HAP-1 (cell line): ENCODE measurements at regions not wholly inside any gene's neighbourhood (a gene's known extent, or its start where the extent isn't known, plus 50 kb on each side); places are given as distances from the start of the nearest gene placed in this dataset.

Experiments used
- DNase-seq, 2 experiments: peaks; one replicate each; pipeline ENCODE4 v3.0.0-alpha.2; 2016 to 2020; ENCODE audit warnings: low spot score in 2 of 2
- H3K27me3 ChIP-seq: fragments of 250-450 bp; sonication (Bioruptor Pico); 2 replicates; pipeline ENCODE4 v1.5.1; 2020; ENCODE audit warnings: low read depth, mild to moderate bottlenecking, moderate library complexity
- H3K36me3 ChIP-seq: fragments of 250-450 bp; sonication (Bioruptor Pico); replicated peaks from 2 replicates; pipeline ENCODE4 v1.5.1; 2020; ENCODE audit warnings: mild to moderate bottlenecking
- H3K4me1 ChIP-seq: fragments of 250-450 bp; sonication (Bioruptor Pico); 2 replicates; pipeline ENCODE4 v1.5.1; 2020; ENCODE audit warnings: mild to moderate bottlenecking
- H3K4me3 ChIP-seq: fragments of 250-450 bp; sonication (Bioruptor Pico); 2 replicates; pipeline ENCODE4 v1.5.1; 2020; ENCODE audit warnings: mild to moderate bottlenecking, moderate library complexity
- H3K9me3 ChIP-seq: fragments of 250-450 bp; sonication (Bioruptor Pico); 2 replicates; pipeline ENCODE4 v1.5.1; 2020; ENCODE audit warnings: mild to moderate bottlenecking, moderate library complexity
- in situ Hi-C: fragments of 300-500 bp; cut with MboI; formaldehyde crosslinking; loops from 3 replicates; pipeline ENCODE4 v1.14.3; 2020; ENCODE audit warnings: low sequenced_read_pairs, inconsistent platforms, mixed read lengths

DNA sequence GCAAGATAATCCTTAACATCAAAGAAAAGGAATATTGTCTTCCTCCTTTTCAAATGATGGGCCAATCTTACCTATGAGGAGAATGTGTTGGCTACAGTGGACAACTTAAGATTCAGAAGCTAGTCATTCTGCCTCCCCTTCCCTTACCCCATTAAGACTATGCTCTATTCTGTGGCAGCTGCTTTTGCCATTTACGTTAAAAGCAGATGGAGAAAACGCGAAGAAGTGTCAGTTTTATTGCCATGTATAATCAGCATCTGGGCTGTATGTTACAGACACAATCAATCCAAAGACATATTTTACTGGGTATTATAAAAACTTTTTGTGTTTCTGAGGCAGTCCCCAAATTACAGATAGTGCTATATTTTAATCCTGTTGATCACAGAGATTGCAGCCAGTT is 196.1 kb upstream of the PACRGL start:
- in situ Hi-C loops = no loop called here
- Histone ChIP-seq H3K36me3 (no peaks in the 10 kb centered on the region), H3K27me3 (no peaks in the 10 kb centered on the region), H3K9me3 (no peaks in the 10 kb centered on the region), H3K4me1 (peaks cover 6% of the 10 kb centered on the region), H3K4me3 (no peak overlapping the region)
- no peak for DNase-seq

DNA sequence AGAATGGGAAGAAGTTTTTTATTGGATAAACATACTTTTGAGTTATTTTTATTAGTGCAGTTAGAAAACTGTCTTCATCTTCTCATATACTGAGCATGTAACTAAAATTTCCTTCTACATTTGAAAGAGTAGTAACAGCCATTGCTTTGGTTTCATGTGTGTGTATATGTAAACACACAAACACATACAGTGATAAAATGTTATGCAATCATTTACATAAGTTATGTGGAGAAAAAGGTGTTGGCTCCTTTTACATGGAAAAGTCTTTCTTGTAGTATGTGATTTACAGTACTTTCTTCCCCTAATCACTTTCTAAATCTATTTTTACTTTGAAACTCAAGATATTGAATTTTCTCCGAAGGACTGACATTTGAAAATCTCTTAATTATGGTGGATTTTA is 194.3 kb upstream of the PACRGL start:
- no peaks in the 10 kb centered on the region for H3K36me3 ChIP-seq
- no peaks in the 10 kb centered on the region for H3K27me3 ChIP-seq
- DNase-seq = no peak
- H3K4me1 ChIP-seq = peaks cover 6% of the 10 kb centered on the region
- in situ Hi-C loops = no loop called here
- H3K4me3 ChIP-seq = no peak overlapping the region
- no peaks in the 10 kb centered on the region for H3K9me3 ChIP-seq

DNA sequence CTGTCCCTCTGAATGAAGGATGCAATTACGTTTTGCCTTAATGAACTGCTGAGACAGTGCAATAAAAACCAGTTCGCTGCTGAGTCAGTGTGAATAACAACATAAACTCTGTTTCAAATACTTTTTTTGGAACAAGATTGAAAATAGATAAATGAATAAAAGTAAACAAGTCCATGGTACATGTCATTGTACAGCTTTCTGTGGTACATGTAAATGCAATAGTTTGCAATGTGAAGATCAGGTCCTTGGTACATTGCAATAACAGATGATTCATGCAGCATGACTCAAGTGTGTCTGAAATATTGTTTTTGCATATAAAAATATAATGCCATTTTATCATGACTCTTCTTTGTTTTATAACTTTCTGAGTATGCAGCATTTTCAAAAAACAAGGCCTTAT is 193.4 kb upstream of the PACRGL start:
- Histone ChIP-seq H3K4me3 (no peak overlapping the region), H3K36me3 (no peaks in the 10 kb centered on the region), H3K4me1 (peaks cover 6% of the 10 kb centered on the region), H3K9me3 (no peaks in the 10 kb centered on the region), H3K27me3 (no peaks in the 10 kb centered on the region)
- in situ Hi-C loops = no loop called here
- DNase-seq = no peak

DNA sequence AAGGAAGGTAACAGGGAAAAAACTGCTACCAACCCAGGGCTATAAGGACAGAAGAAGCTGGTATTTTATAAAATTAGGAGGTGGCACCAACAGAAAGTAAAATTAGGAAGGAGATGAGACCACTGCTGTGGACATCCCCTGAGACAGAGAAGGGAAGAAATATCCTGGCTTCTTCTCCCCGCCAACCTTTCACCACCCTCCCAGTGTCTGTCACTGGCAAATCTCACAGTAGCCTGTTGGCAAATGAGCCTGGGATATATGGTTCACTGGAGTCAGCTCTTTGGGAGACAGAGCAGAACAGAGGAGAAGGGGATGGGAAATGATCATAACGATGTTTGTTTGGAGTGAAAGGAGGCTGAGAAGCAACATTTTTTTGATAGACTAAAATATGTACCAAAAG is 190.9 kb upstream of the PACRGL start:
- Histone ChIP-seq H3K9me3 (no peaks in the 10 kb centered on the region), H3K36me3 (no peaks in the 10 kb centered on the region), H3K4me3 (no peak overlapping the region), H3K27me3 (no peaks in the 10 kb centered on the region), H3K4me1 (peaks cover 6% of the 10 kb centered on the region)
- in situ Hi-C loops = no loop called here
- DNase-seq = no peak

DNA sequence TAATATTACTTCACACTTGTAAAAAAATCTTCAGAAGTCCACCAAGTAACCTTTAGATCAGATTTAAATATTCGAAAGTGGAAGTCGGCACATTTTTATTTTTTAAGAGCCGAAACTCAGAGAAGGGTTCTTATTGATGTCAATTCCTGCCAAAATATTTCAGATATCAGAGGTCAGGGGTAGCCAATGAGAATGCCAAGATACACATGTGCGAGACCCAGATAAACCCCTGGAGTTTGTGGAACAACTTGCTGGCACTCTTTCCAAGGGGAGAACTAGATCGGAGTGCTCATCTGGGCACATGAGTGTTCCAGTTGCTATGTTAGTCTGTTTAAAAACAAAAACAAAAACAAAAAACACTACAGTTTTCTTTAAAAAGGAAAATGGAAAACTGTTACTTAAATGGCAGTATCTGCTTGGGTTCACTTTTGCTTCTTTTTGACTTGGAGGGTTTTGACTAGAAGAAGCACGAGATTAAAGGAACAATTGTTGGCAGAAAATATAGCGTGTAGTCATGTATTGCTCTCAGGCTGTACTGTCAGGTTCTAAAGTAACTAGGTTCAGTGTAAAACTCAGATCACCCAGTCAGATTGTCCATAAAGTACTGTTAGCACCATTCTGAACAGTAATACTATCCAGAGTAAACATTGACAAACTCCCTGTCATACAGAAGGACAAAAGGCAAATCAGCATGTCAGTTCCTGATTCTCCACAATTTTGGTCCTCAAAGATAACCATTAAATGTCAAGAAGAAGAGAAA is 188.0 kb upstream of the PACRGL start:
- H3K27me3 ChIP-seq = no peaks in the 10 kb centered on the region
- DNase-seq = no peak
- no peaks in the 10 kb centered on the region for H3K9me3 ChIP-seq
- H3K4me3 ChIP-seq = no peak overlapping the region
- no peaks in the 10 kb centered on the region for H3K4me1 ChIP-seq
- H3K36me3 ChIP-seq = no peaks in the 10 kb centered on the region
- in situ Hi-C loops = no loop called here

DNA sequence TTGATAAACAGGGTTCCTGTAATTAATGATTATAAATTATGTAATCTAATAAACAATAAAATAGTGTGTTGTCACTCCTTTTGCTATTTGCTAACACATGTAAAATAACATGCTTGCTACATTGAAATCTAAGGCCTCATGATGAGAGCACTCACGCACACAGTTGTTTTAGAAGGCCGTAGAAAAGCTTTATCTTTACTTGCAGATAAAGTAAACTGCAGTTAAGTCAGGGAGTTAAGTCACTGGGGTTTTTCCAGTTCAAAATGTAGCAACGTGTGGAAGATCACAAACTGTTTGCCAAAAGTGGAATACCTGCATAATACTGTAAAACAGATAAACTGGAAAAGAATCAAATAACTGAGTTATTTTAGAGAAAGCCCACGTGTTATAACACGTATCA is 187.3 kb upstream of the PACRGL start:
- Histone ChIP-seq H3K4me1 (no peaks in the 10 kb centered on the region), H3K36me3 (no peaks in the 10 kb centered on the region), H3K9me3 (no peaks in the 10 kb centered on the region), H3K4me3 (no peak overlapping the region), H3K27me3 (no peaks in the 10 kb centered on the region)
- no peak for DNase-seq
- in situ Hi-C loops = no loop called here

DNA sequence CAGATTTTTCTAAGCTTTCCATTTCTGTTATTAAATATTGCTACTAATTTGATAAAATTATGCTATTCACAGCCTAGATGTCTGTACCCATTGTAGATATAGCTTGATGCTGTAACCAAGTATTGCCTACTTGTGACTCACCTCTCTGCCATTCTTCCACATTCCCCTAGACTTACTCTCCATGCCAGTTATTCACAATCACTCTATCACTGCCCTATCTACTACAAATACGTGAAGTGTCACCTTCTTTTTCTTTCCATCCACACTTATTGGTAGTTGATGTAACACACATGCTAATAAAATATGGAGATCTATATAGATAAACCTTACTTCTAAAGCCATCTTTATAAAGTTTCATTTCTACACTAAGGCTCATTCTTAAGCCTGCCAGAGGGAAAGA is 179.4 kb upstream of the PACRGL start:
- no peak for DNase-seq
- no peaks in the 10 kb centered on the region; the same call in 1 of the 2 replicates for H3K4me1 ChIP-seq
- no peaks in the 10 kb centered on the region for H3K9me3 ChIP-seq
- in situ Hi-C loops = no loop called here
- H3K4me3 ChIP-seq = no peak overlapping the region
- H3K27me3 ChIP-seq = no peaks in the 10 kb centered on the region
- no peaks in the 10 kb centered on the region for H3K36me3 ChIP-seq

DNA sequence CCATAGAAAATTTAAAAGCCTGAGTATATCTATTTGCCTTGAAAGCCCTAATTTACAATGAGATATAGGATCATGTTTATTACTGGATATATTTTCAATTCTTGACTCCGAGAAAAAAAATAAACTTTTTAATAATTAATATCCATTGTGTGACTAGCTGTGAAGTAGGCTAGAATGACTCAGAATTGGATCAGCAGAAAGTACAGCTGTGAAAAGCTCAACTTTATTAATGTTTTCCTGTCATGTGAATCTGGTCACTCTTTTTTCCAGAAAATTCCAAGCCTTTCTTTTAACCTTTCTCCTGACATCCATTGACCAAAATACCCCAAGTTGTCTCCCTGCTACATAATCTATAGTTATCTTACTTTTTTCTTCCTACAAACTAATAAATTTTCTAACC is 171.8 kb upstream of the PACRGL start:
- in situ Hi-C loops = no loop called here
- Histone ChIP-seq H3K9me3 (no peaks in the 10 kb centered on the region), H3K4me3 (no peak overlapping the region), H3K36me3 (no peaks in the 10 kb centered on the region; the same call in 1 of the 2 replicates), H3K4me1 (no peaks in the 10 kb centered on the region; the same call in 1 of the 2 replicates), H3K27me3 (no peaks in the 10 kb centered on the region)
- no peak for DNase-seq

DNA sequence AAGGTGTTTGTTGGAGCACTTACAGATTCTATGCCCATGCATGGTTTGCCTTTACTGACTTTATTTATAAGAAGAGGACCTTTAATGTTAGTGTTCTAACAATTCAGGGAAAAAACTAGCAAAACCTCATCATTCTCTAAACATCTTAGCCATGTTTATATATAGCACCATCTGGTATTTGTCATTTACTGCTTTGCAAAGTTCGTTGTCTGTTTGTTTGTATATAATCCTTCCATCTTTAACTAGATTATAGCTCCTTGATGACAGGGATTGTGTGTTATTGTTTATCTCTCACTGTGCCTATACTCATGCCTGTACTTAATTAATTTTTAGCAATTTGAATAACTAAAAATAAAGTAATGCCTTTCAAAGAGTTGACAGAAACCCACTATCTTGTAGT is 170.6 kb upstream of the PACRGL start:
- DNase-seq = no peak
- H3K9me3 ChIP-seq = no peaks in the 10 kb centered on the region
- H3K4me1 ChIP-seq = no peaks in the 10 kb centered on the region
- H3K27me3 ChIP-seq = no peaks in the 10 kb centered on the region
- in situ Hi-C loops = no loop called here
- H3K4me3 ChIP-seq = no peak overlapping the region
- no peaks in the 10 kb centered on the region; the same call in 1 of the 2 replicates for H3K36me3 ChIP-seq

DNA sequence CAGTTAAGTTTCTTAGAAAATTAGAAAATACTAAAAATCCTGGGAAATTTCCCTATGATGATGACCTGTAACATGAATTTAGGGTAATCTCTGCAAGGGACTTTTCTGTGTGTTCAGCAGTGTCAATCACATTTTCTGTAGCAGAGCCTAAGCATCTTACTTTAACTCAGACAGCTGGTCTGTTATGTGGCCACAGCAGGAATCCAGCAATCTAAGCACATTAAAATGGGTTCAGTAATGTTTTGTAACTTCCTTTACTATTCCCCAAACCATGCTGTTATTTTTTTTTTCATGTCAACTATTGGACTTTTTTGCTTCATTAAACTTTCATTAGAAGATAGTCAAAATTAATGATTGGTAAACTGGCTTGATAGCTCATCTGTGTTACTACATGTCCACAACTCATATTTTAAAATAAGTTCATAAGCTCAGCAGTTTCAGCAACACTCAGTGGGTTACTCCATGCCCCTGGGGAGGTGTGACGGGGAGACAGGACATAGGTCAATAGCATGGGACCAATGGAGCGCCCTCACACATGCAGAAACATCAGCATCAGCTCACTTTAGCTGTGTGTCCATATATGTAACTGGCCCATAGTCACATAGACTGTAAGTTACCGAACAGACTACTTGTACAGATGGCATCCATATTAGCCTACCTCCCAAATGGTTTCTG is 168.0 kb upstream of the PACRGL start:
- H3K36me3 ChIP-seq = no peaks in the 10 kb centered on the region; the same call in 1 of the 2 replicates
- H3K4me1 ChIP-seq = no peaks in the 10 kb centered on the region
- H3K9me3 ChIP-seq = no peaks in the 10 kb centered on the region
- H3K27me3 ChIP-seq = no peaks in the 10 kb centered on the region
- no peak for DNase-seq
- in situ Hi-C loops = no loop called here
- H3K4me3 ChIP-seq = no peak overlapping the region

DNA sequence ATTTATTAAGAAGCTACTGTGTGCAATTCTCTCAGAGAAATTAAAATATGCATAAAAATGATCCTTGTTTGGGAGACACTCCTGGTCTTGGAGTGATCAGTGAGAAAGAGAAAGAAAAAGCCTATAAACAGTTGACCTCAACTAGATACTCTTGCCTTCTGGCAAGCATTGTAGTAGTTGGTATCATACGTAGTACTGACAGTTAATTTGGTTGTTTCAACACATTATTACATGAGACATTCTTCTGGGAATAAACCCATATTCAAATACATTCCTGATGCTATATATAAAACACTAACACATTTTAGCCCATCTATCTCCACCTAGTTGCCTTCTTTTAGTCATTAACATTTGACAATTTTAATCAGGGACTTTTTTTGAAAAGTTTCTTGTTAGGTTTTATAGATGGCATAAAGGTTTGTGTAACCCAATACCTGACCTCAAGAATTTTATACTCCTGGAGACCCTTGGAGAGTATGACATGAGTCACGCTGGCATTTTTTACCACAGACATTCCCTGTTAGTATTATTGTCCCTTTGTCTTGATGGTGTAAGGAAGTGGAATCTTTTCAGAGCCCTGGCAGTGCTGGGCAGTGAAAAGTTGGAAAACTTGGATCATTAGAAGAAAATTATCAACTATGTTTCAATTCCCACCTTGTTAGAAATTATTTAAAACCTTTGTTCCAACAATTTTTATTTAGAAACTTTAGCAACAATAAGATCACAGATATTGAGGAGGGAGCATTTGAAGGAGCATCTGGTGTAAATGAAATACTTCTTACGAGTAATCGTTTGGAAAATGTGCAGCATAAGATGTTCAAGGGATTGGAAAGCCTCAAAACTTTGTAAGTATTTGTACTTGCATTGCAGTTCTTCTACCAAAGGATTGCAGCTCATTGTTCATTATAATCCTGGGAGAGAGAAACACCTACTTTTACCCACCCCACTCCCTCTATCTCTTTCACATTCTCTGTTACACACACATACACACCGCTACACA is 167.1 kb upstream of the PACRGL start:
- no peaks in the 10 kb centered on the region; the same call in 1 of the 2 replicates for H3K36me3 ChIP-seq
- no peak overlapping the region for H3K4me3 ChIP-seq
- H3K4me1 ChIP-seq = no peaks in the 10 kb centered on the region
- H3K9me3 ChIP-seq = no peaks in the 10 kb centered on the region
- H3K27me3 ChIP-seq = no peaks in the 10 kb centered on the region
- DNase-seq = no peak
- in situ Hi-C loops = no loop called here

DNA sequence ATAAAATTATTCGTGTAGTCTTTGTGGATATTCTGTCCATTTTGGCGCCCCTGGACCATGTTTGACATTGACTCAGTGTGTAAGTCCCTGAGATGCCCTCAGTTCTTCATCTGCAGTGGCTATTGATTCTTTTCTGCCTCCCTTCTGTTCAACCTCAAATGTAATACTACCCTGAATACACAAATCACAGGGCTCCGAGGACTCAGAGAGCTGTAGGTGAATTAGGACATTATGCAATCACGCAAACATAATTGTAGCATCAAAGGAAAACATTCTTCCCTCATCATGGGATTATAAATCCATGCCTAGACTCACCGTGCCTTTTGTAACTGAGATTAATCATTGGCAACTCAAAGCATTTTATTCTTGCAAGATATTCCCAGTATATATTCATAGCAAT is 161.4 kb upstream of the PACRGL start:
- peak in 1 of 2 experiments; percentile 6 for DNase-seq
- H3K4me1 ChIP-seq = peaks cover 6% of the 10 kb centered on the region
- in situ Hi-C loops = no loop called here
- H3K4me3 ChIP-seq = no peak overlapping the region
- no peaks in the 10 kb centered on the region for H3K27me3 ChIP-seq
- no peaks in the 10 kb centered on the region; the same call in 1 of the 2 replicates for H3K36me3 ChIP-seq
- no peaks in the 10 kb centered on the region for H3K9me3 ChIP-seq

DNA sequence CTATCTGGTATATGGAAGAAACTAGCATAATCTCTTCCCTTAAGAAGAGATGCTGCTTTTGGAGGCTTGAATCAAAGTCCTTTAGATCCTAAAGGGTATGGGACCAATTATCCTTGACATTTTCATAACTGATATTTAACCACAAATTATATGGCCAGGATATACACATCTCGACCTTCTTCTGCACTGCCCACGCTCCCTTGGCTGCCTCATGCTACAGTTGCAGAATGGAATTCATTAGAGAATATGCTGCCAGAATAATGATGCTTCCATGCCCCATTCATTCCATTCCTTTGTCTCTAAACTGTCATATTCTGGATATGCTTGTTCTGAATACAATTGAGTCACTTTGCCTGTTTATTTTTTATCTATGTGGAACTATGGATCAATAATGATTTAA is 157.1 kb upstream of the PACRGL start:
- Histone ChIP-seq H3K27me3 (no peaks in the 10 kb centered on the region), H3K9me3 (no peaks in the 10 kb centered on the region), H3K4me1 (peaks cover 6% of the 10 kb centered on the region), H3K36me3 (no peaks in the 10 kb centered on the region; the same call in 1 of the 2 replicates), H3K4me3 (no peak overlapping the region)
- DNase-seq = no peak
- in situ Hi-C loops = loop anchor here (10.0 kb wide), 1 partner anchor 118 kb away; no protein-coding TSS in a partner anchor
